ENCODE measurements at regions not wholly inside any gene's neighbourhood (a gene's known extent, or its start where the extent isn't known, plus 50 kb on each side); places are given as distances from the start of the nearest gene placed in this dataset.

DNA sequence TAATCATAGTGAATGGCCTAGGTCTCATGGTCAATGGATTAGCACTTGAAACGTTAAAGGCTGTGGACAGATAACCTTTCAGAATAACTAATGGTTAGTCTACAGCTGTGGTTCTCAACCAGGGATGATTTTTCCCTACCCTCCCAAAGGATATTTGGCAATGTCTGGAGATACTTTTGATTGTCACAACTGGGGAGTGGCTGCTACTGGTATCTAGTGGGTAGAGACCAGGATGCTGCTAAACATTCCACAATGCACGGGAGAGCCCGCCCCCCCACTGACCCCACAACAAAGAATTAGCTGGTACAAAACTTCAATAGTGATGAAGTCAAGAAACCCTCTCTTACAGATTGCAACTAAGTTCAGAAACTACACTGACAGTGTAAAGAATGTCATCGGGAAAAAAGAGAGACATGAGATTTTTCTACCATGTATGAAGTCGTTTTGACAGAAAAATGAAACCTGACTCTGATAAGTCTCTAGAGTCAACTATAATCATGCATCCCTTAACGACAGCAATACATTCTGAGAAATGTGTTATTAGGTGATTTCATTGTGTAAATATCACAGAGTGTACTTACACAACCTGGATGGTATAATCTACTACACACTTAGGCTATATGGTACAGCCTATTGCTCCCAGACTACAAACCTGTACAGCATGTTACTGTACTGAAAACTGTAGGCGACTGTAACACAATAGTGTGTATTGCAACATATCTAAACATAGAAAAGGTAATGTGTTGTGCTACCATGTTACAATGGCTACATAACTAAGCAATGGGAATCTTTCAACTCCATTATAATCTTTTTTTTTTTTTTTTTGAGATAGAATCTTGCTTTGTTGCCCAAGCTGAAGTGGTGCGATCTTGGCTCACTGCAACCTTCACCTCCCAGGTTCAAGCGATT is 49.7 kb upstream of the PRDX6 start:
- no peak overlapping the region for H2BK20ac ChIP-seq (ENCODE audit: low read depth, low read length)
- no peaks in the 10 kb centered on the region for H4K20me1 ChIP-seq (ENCODE audit: insufficient read depth, low read length)
- no peak overlapping the region for H3K4me2 ChIP-seq (ENCODE audit: low read depth, low read length)
- intact Hi-C loops (cut with micrococcal nuclease) = no loop called here
- H2AK9ac ChIP-seq (replicated peaks; ENCODE audit: low read depth, low read length, poor library complexity) = no peak overlapping the region
- H3K79me1 ChIP-seq (ENCODE audit: low read depth in 1 of 2, low read length in 2 of 2) = peaks cover 0 to 9% of the 10 kb centered on the region in 2 experiments; a peak in 1 of 4 replicates
- dilution Hi-C loops (cut with HindIII; ENCODE audit: low sequenced_read_pairs, unreplicated experiment) = no loop called here
- no peak overlapping the region for H2BK120ac ChIP-seq (ENCODE audit: low read depth, low read length)
- ChIA-PET POLR2A (ENCODE audit: unreplicated experiment) (no interaction called here), CTCF (interaction anchor here (0.6 kb wide), 2 partner anchors 38 to 679 kb away, joined by 3 to 4 read pairs; no protein-coding TSS in a partner anchor)
- ATAC-seq (ENCODE audit: low read depth) = no peak
- H3K27ac ChIP-seq (ENCODE audit: insufficient read depth, low read length) = no peak overlapping the region
- H3K9me1 ChIP-seq (ENCODE audit: insufficient read depth, low read length) = peaks cover 3% of the 10 kb centered on the region
- H3K4me3 ChIP-seq (ENCODE audit: insufficient read depth, low read depth, low read length) = no peak overlapping the region
- no peak overlapping the region for H3K4ac ChIP-seq (ENCODE audit: low read depth, low read length)
- no peak overlapping the region for H2BK5ac ChIP-seq (ENCODE audit: low read depth, low read length, poor library complexity, severe bottlenecking)
- no peak overlapping the region for H2AK5ac ChIP-seq (ENCODE audit: low read depth, low read length)
- no peaks in the 10 kb centered on the region for H3K36me3 ChIP-seq (ENCODE audit: control insufficient read depth, insufficient read depth, low read length)
- H4K8ac ChIP-seq (ENCODE audit: low read depth in 2 of 2, low read length in 2 of 2) = no peak overlapping the region
- H3K14ac ChIP-seq (replicated peaks; ENCODE audit: low read depth, low read length) = no peak overlapping the region
- no peak for DNase-seq
- H3K23ac ChIP-seq (ENCODE audit: low read depth, low read length) = no peak overlapping the region
- no peak overlapping the region for H3K56ac ChIP-seq (ENCODE audit: extremely low read depth, insufficient read depth, low read length)
- no peaks in the 10 kb centered on the region for H3K9me3 ChIP-seq (ENCODE audit: control insufficient read depth, insufficient read depth, low read length)
- no peaks in the 10 kb centered on the region for H3K27me3 ChIP-seq (ENCODE audit: control insufficient read depth, insufficient read depth, low read length)
- H4K5ac ChIP-seq (ENCODE audit: low read depth, low read length) = no peak overlapping the region
- peaks cover 5% of the 10 kb centered on the region; the same call in 1 of the 2 replicates for H3K4me1 ChIP-seq (ENCODE audit: control insufficient read depth, insufficient read depth, low read length)
- no peak overlapping the region for H3K9ac ChIP-seq (ENCODE audit: low read depth, low read length)
- in situ Hi-C loops (cut with MboI; ENCODE audit: low sequenced_read_pairs) = no loop called here
- H2BK15ac ChIP-seq (ENCODE audit: low read depth, low read length) = no peak overlapping the region
- no peak overlapping the region for H2AFZ ChIP-seq (replicated peaks; ENCODE audit: low read length, poor library complexity)
- H3K18ac ChIP-seq (ENCODE audit: low read depth, low read length) = no peak overlapping the region
- BruUV-seq (replicated peaks) = no TSS peak
- no peak overlapping the region for H4K91ac ChIP-seq (ENCODE audit: insufficient read depth, low read depth, low read length)
- TF ChIP-seq CEBPB (IDR thresholded peaks at IDR 0.05; ENCODE audit: low read depth, low read length) = peak; percentile 56; the same call in 1 of the 2 replicates
- no peak for TF ChIP-seq MXI1 (IDR thresholded peaks at IDR 0.05; ENCODE audit: borderline replicate concordance, low read depth, low read length)
- TF ChIP-seq RAD21 (IDR thresholded peaks at IDR 0.05; ENCODE audit: low read length) = no peak
- no peak for TF ChIP-seq POLR2A (IDR thresholded peaks at IDR 0.05; ENCODE audit: low read depth, low read length)
- TF ChIP-seq, protein P1, sequence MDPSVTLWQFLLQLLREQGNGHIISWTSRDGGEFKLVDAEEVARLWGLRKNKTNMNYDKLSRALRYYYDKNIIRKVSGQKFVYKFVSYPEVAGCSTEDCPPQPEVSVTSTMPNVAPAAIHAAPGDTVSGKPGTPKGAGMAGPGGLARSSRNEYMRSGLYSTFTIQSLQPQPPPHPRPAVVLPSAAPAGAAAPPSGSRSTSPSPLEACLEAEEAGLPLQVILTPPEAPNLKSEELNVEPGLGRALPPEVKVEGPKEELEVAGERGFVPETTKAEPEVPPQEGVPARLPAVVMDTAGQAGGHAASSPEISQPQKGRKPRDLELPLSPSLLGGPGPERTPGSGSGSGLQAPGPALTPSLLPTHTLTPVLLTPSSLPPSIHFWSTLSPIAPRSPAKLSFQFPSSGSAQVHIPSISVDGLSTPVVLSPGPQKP (IDR thresholded peaks at IDR 0.05; ENCODE audit: borderline replicate concordance, low read depth, low read length) = no peak
- WGBS, 2 experiments (ENCODE audit: extremely low coverage in 2 of 2, insufficient read length in 1 of 2) = no CpG with 5 or more reads among the region's 9 CpGs

Measured in IMR-90 (cell line).